Uterus (tissue), 3 donors: ENCODE measurements at regions not wholly inside any gene's neighbourhood (a gene's known extent, or its start where the extent isn't known, plus 50 kb on each side); places are given as distances from the start of the nearest gene placed in this dataset.

Source experiments
- DNase-seq, 2 donors: peaks; one replicate each; pipeline ENCODE4 v3.0.0-alpha.2; 2019 to 2020
- H3K27ac ChIP-seq, 2 donors: fragments of 200-600 bp; sonication (generic); 1 replicate in 1 of 2; 2 replicates in 1 of 2; pipeline ENCODE4 v1.5.1; 2016 to 2018
- H3K27me3 ChIP-seq, 2 donors: fragments of 200-600 bp; sonication (generic); one replicate each; pipeline ENCODE4 v1.5.1; 2018 to 2019; ENCODE audit warnings: control low read depth in 1 of 2
- H3K36me3 ChIP-seq, 2 donors: fragments of 200-600 bp; sonication (generic); one replicate each; pipeline ENCODE4 v1.5.1; 2019; ENCODE audit warnings: control low read depth in 1 of 2
- H3K4me1 ChIP-seq, 2 donors: fragments of 200-600 bp; sonication (generic); one replicate each; pipeline ENCODE4 v1.5.1; 2018 to 2019; ENCODE audit warnings: control low read depth in 1 of 2
- H3K4me3 ChIP-seq, 2 donors: fragments of 200-600 bp; sonication (generic); 1 replicate in 1 of 2; 2 replicates in 1 of 2; pipeline ENCODE4 v1.5.1; 2018 to 2019; ENCODE audit warnings: mild to moderate bottlenecking in 1 of 2
- H3K9me3 ChIP-seq, 2 donors: fragments of 200-600 bp; sonication (generic); one replicate each; pipeline ENCODE4 v1.5.1; 2019; ENCODE audit warnings: control low read depth in 1 of 2
- CTCF ChIP-seq, 4 experiments: fragments of 200-600 bp in 2 of 4; fragments of 450-650 bp in 2 of 4; sonication (generic) in 2 of 4; IDR thresholded peaks; one replicate each; pipeline ENCODE4 v1.5.1; 2016 to 2019; ENCODE audit warnings: antibody characterized with exemption in 4 of 4, mild to moderate bottlenecking in 2 of 4, moderate library complexity in 1 of 4
- POLR2A ChIP-seq, 2 donors: fragments of 450-650 bp; IDR thresholded peaks; one replicate each; pipeline ENCODE4 v1.6.1; 2016; ENCODE audit warnings: antibody characterized with exemption in 2 of 2, mild to moderate bottlenecking in 1 of 2, moderate library complexity in 1 of 2
- intact Hi-C: fragments of 100-400 bp; cut with DNase I; formaldehyde crosslinking; loops from one replicate; pipeline ENCODE4 v1.15.1; 2023; ENCODE audit warnings: low total_unique reads
- donor health status: DM: yes; HTN: yes; CAD: no.

GRCh38 chr12:47021298-47021697 lies 58.1 kb upstream of the PCED1B start:
- intact Hi-C loops: no loop called here
- Histone ChIP-seq H3K27me3 (no peaks in the 10 kb centered on the region), H3K36me3 (no peaks in the 10 kb centered on the region), H3K4me1 (peaks cover 0 to 5% of the 10 kb centered on the region in 2 donors), H3K9me3 (no peaks in the 10 kb centered on the region), H3K27ac (no peak overlapping the region), H3K4me3 (no peak overlapping the region)
- no peak for DNase-seq
- peak; percentile 58 to 71 (median 64) for TF ChIP-seq CTCF (IDR thresholded peaks at IDR 0.05)
- no peak for TF ChIP-seq POLR2A (IDR thresholded peaks at IDR 0.05)

GRCh38 chr12:47022296-47022695 lies 57.1 kb upstream of the PCED1B start:
- H3K27me3 ChIP-seq: no peaks in the 10 kb centered on the region
- peaks cover 0 to 5% of the 10 kb centered on the region in 2 donors for H3K4me1 ChIP-seq
- intact Hi-C loops: no loop called here
- H3K27ac ChIP-seq: no peak overlapping the region
- no peaks in the 10 kb centered on the region for H3K9me3 ChIP-seq
- TF ChIP-seq CTCF (IDR thresholded peaks at IDR 0.05) (no peak), POLR2A (IDR thresholded peaks at IDR 0.05) (no peak)
- no peak for DNase-seq
- H3K36me3 ChIP-seq: no peaks in the 10 kb centered on the region
- no peak overlapping the region for H3K4me3 ChIP-seq

GRCh38 chr12:47023311-47023710 lies 56.1 kb upstream of the PCED1B start:
- DNase-seq: no peak
- intact Hi-C loops: no loop called here
- no peaks in the 10 kb centered on the region for H3K9me3 ChIP-seq
- H3K4me3 ChIP-seq: no peak overlapping the region
- no peaks in the 10 kb centered on the region for H3K27me3 ChIP-seq
- peaks cover 0 to 5% of the 10 kb centered on the region in 2 donors for H3K4me1 ChIP-seq
- TF ChIP-seq CTCF (IDR thresholded peaks at IDR 0.05): no peak
- TF ChIP-seq POLR2A (IDR thresholded peaks at IDR 0.05): no peak
- H3K36me3 ChIP-seq: no peaks in the 10 kb centered on the region
- no peak overlapping the region for H3K27ac ChIP-seq

- no peak overlapping the region for H3K4me3 ChIP-seq
- intact Hi-C loops: no loop called here
- H3K27me3 ChIP-seq: no peaks in the 10 kb centered on the region
- no peaks in the 10 kb centered on the region for H3K9me3 ChIP-seq
- no peak for DNase-seq
- TF ChIP-seq POLR2A (IDR thresholded peaks at IDR 0.05): no peak
- no peak for TF ChIP-seq CTCF (IDR thresholded peaks at IDR 0.05)
- H3K27ac ChIP-seq: no peak overlapping the region
- peaks cover 0 to 5% of the 10 kb centered on the region in 2 donors for H3K4me1 ChIP-seq
- no peaks in the 10 kb centered on the region for H3K36me3 ChIP-seq
Observed at GRCh38 chr12:47023953-47024352, 55.5 kb upstream of the PCED1B start.

GRCh38 chr12:47024463-47024862 lies 55.0 kb upstream of the PCED1B start:
- H3K4me1 ChIP-seq: peaks cover 0 to 5% of the 10 kb centered on the region in 2 donors
- no peaks in the 10 kb centered on the region for H3K27me3 ChIP-seq
- intact Hi-C loops: no loop called here
- H3K4me3 ChIP-seq: no peak overlapping the region
- no peak overlapping the region for H3K27ac ChIP-seq
- DNase-seq: peak in 1 of 2 donors; percentile 24
- TF ChIP-seq CTCF (IDR thresholded peaks at IDR 0.05): no peak
- TF ChIP-seq POLR2A (IDR thresholded peaks at IDR 0.05): no peak
- H3K9me3 ChIP-seq: no peaks in the 10 kb centered on the region
- no peaks in the 10 kb centered on the region for H3K36me3 ChIP-seq
